Thoracic aorta (tissue), 2 donors: ENCODE measurements at regions not wholly inside any gene's neighbourhood (a gene's known extent, or its start where the extent isn't known, plus 50 kb on each side); places are given as distances from the start of the nearest gene placed in this dataset.

Experiments used
- ATAC-seq: fragments of 150-250 bp; one replicate; pipeline ENCODE4 v1.8.0; 2017; ENCODE audit warnings: low read depth; ENCODE audit not compliant: insufficient number of reproducible peaks, low FRiP score
- DNase-seq: peaks from one replicate; pipeline ENCODE4 v3.0.0-alpha.2; 2020; ENCODE audit warnings: low spot score
- H3K27ac ChIP-seq, 2 donors: fragments of 200-600 bp; sonication (generic); 1 replicate in 1 of 2; 2 replicates in 1 of 2; pipeline ENCODE4 v1.5.1; 2016; ENCODE audit warnings: mild to moderate bottlenecking in 2 of 2, moderate library complexity in 2 of 2
- H3K27me3 ChIP-seq: fragments of 200-600 bp; sonication (generic); replicated peaks from 2 replicates; pipeline ENCODE4 v1.6.0; 2016; ENCODE audit warnings: mild to moderate bottlenecking; ENCODE audit not compliant: insufficient read depth
- H3K36me3 ChIP-seq: fragments of 200-600 bp; sonication (generic); one replicate; pipeline ENCODE4 v1.5.1; 2016
- H3K4me1 ChIP-seq, 2 donors: fragments of 200-600 bp; sonication (generic); 1 replicate in 1 of 2; 2 replicates in 1 of 2; pipeline versions ENCODE4 v1.5.1 to v1.6.0; 2016; ENCODE audit warnings: low read depth in 2 of 2, mild to moderate bottlenecking in 1 of 2; ENCODE audit not compliant: control insufficient read depth in 1 of 2
- H3K4me3 ChIP-seq: fragments of 200-600 bp; sonication (generic); 2 replicates; pipeline ENCODE4 v1.5.1; 2016; ENCODE audit warnings: mild to moderate bottlenecking
- H3K9me3 ChIP-seq: fragments of 200-600 bp; sonication (generic); 2 replicates; pipeline ENCODE4 v1.5.1; 2016
- CTCF ChIP-seq: fragments of 200-600 bp; sonication (generic); IDR thresholded peaks from one replicate; pipeline ENCODE4 v1.5.1; 2019; ENCODE audit warnings: antibody characterized with exemption

GRCh38 chr12:65665817-65666216, 158.5 kb upstream of the HMGA2 start:
- Histone ChIP-seq H3K4me3 (no peak overlapping the region), H3K4me1 (no peaks in the 10 kb centered on the region), H3K27ac (no peak overlapping the region), H3K36me3 (no peaks in the 10 kb centered on the region), H3K27me3 (no peaks in the 10 kb centered on the region), H3K9me3 (no peaks in the 10 kb centered on the region)
- DNase-seq (no peak), ATAC-seq (no peak)
- no peak for TF ChIP-seq CTCF

GRCh38 chr12:65666876-65667275, 157.4 kb upstream of the HMGA2 start:
- H3K4me1 ChIP-seq, result no peaks in the 10 kb centered on the region
- H3K4me3 ChIP-seq, result no peak overlapping the region
- no peak for TF ChIP-seq CTCF
- H3K36me3 ChIP-seq, result no peaks in the 10 kb centered on the region
- no peaks in the 10 kb centered on the region for H3K27me3 ChIP-seq
- no peak for DNase-seq
- ATAC-seq, result no peak
- H3K9me3 ChIP-seq, result no peaks in the 10 kb centered on the region
- no peak overlapping the region for H3K27ac ChIP-seq

GRCh38 chr12:65667932-65668331, 156.4 kb upstream of the HMGA2 start:
- TF ChIP-seq CTCF, result no peak
- ATAC-seq (no peak), DNase-seq (no peak)
- Histone ChIP-seq H3K27ac (no peak overlapping the region), H3K9me3 (no peaks in the 10 kb centered on the region), H3K4me1 (no peaks in the 10 kb centered on the region), H3K27me3 (no peaks in the 10 kb centered on the region), H3K36me3 (no peaks in the 10 kb centered on the region), H3K4me3 (no peak overlapping the region)

GRCh38 chr12:65668981-65669695, 155.1 kb upstream of the HMGA2 start:
- TF ChIP-seq CTCF, result no peak
- no peak for DNase-seq
- Histone ChIP-seq H3K36me3 (no peaks in the 10 kb centered on the region), H3K27ac (no peak overlapping the region), H3K9me3 (no peaks in the 10 kb centered on the region), H3K4me3 (no peak overlapping the region), H3K27me3 (no peaks in the 10 kb centered on the region), H3K4me1 (no peaks in the 10 kb centered on the region)
- ATAC-seq, result no peak

GRCh38 chr12:65670775-65671174, 153.5 kb upstream of the HMGA2 start:
- ATAC-seq (no peak), DNase-seq (no peak)
- Histone ChIP-seq H3K27ac (no peak overlapping the region), H3K27me3 (no peaks in the 10 kb centered on the region), H3K4me1 (no peaks in the 10 kb centered on the region), H3K9me3 (no peaks in the 10 kb centered on the region), H3K4me3 (no peak overlapping the region), H3K36me3 (no peaks in the 10 kb centered on the region)
- TF ChIP-seq CTCF, result no peak
